ENCODE measurements at regions not wholly inside any gene's neighbourhood (a gene's known extent, or its start where the extent isn't known, plus 50 kb on each side); places are given as distances from the start of the nearest gene placed in this dataset.
"Not testable (repeated sequence)": the region's sequence is repeated elsewhere in the genome, so short reads cannot be mapped to it uniquely, and the experiment has no call there.

GRCh38 chr2:36238106-36238505, 117.5 kb upstream of the CRIM1 start:
- no peak for DNase-seq (ENCODE audit: extremely low read depth, low read depth)

- DNase-seq (ENCODE audit: extremely low read depth, low read depth), result no peak
Observed at GRCh38 chr2:36235882-36236281, 119.7 kb upstream of the CRIM1 start.

GRCh38 chr2:36235426-36235825, 120.2 kb upstream of the CRIM1 start:
- no peak for DNase-seq (ENCODE audit: extremely low read depth, low read depth)

GRCh38 chr2:36223259-36223658, 132.3 kb upstream of the CRIM1 start:
- DNase-seq (ENCODE audit: extremely low read depth, low read depth), result no peak

GRCh38 chr2:36222485-36222884, 133.1 kb upstream of the CRIM1 start:
- DNase-seq (ENCODE audit: extremely low read depth, low read depth), result no peak

GRCh38 chr2:36214691-36215090, 140.9 kb upstream of the CRIM1 start:
- no peak for DNase-seq (ENCODE audit: extremely low read depth, low read depth)

- no peak for DNase-seq (ENCODE audit: extremely low read depth, low read depth)
Observed at GRCh38 chr2:36203366-36203765, 152.2 kb upstream of the CRIM1 start.

- DNase-seq (ENCODE audit: extremely low read depth, low read depth), result no peak
Observed at GRCh38 chr2:36197181-36197971, 158.2 kb upstream of the CRIM1 start.

- DNase-seq (ENCODE audit: extremely low read depth, low read depth), result no peak
Observed at GRCh38 chr2:36193680-36194079, 161.9 kb upstream of the CRIM1 start.

GRCh38 chr2:36192983-36193382, 162.6 kb upstream of the CRIM1 start:
- DNase-seq (ENCODE audit: extremely low read depth, low read depth), result no peak

GRCh38 chr2:36190097-36190496, 165.5 kb upstream of the CRIM1 start:
- no peak for DNase-seq (ENCODE audit: extremely low read depth, low read depth)

GRCh38 chr2:36185624-36186023, 170.0 kb upstream of the CRIM1 start:
- no peak for DNase-seq (ENCODE audit: extremely low read depth, low read depth)

- no peak for DNase-seq (ENCODE audit: extremely low read depth, low read depth)
Observed at GRCh38 chr2:36184848-36185247, 170.7 kb upstream of the CRIM1 start.

- DNase-seq (ENCODE audit: extremely low read depth, low read depth), result not testable (repeated sequence)
Observed at GRCh38 chr2:36180789-36181482, 174.6 kb upstream of the CRIM1 start.

- not testable (repeated sequence) for DNase-seq (ENCODE audit: extremely low read depth, low read depth)
Observed at GRCh38 chr2:36180293-36180692, 175.3 kb upstream of the CRIM1 start.

- DNase-seq (ENCODE audit: extremely low read depth, low read depth), result not testable (repeated sequence)
Observed at GRCh38 chr2:36179668-36180269, 175.8 kb upstream of the CRIM1 start.

GRCh38 chr2:36178384-36178783, 177.2 kb upstream of the CRIM1 start:
- DNase-seq (ENCODE audit: extremely low read depth, low read depth), result no peak

GRCh38 chr2:36177282-36177681, 178.3 kb upstream of the CRIM1 start:
- no peak for DNase-seq (ENCODE audit: extremely low read depth, low read depth)

GRCh38 chr2:36174920-36175319, 180.7 kb upstream of the CRIM1 start:
- no peak for DNase-seq (ENCODE audit: extremely low read depth, low read depth)

- DNase-seq (ENCODE audit: extremely low read depth, low read depth), result no peak
Observed at GRCh38 chr2:36173760-36174404, 181.7 kb upstream of the CRIM1 start.

- no peak for DNase-seq (ENCODE audit: extremely low read depth, low read depth)
Observed at GRCh38 chr2:36172824-36173223, 182.8 kb upstream of the CRIM1 start.
